ENCODE measurements at regions not wholly inside any gene's neighbourhood (a gene's known extent, or its start where the extent isn't known, plus 50 kb on each side); places are given as distances from the start of the nearest gene placed in this dataset.

- CTCF ChIA-PET (ENCODE audit: unreplicated experiment) = no interaction called here
- no TSS peak for BruUV-seq (replicated peaks)
- no peaks in the 10 kb centered on the region for H3K9me3 ChIP-seq (ENCODE audit: low read length)
- H3K4me1 ChIP-seq (ENCODE audit: insufficient read depth, low read length, poor library complexity, severe bottlenecking) = no peaks in the 10 kb centered on the region
- POLR2A ChIA-PET = no interaction called here
- intact Hi-C loops (cut with micrococcal nuclease; ENCODE audit: unreplicated experiment) = no loop called here
- H2AFZ ChIP-seq (ENCODE audit: low read length) = no peak overlapping the region
- H4K20me1 ChIP-seq (ENCODE audit: insufficient read depth, low read length) = no peaks in the 10 kb centered on the region
- no peaks in the 10 kb centered on the region for H3K79me2 ChIP-seq (ENCODE audit: insufficient read depth, low read depth, low read length)
- no peaks in the 10 kb centered on the region for H3K9me2 ChIP-seq (ENCODE audit: insufficient read depth, low read length)
- no peaks in the 10 kb centered on the region for H3K36me3 ChIP-seq (ENCODE audit: insufficient read depth, low read length)
- no peak overlapping the region for H3K4me3 ChIP-seq (ENCODE audit: low read depth, low read length, poor library complexity, severe bottlenecking)
- no peak for TF ChIP-seq EZH2phosphoT487 (IDR thresholded peaks at IDR 0.05; ENCODE audit: borderline replicate concordance, low read depth, low read length)
- TF ChIP-seq, protein P1, sequence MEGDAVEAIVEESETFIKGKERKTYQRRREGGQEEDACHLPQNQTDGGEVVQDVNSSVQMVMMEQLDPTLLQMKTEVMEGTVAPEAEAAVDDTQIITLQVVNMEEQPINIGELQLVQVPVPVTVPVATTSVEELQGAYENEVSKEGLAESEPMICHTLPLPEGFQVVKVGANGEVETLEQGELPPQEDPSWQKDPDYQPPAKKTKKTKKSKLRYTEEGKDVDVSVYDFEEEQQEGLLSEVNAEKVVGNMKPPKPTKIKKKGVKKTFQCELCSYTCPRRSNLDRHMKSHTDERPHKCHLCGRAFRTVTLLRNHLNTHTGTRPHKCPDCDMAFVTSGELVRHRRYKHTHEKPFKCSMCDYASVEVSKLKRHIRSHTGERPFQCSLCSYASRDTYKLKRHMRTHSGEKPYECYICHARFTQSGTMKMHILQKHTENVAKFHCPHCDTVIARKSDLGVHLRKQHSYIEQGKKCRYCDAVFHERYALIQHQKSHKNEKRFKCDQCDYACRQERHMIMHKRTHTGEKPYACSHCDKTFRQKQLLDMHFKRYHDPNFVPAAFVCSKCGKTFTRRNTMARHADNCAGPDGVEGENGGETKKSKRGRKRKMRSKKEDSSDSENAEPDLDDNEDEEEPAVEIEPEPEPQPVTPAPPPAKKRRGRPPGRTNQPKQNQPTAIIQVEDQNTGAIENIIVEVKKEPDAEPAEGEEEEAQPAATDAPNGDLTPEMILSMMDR (conservative IDR thresholded peaks at IDR 0.05; ENCODE audit: low read length) = no peak
- DNase-seq (ENCODE audit: low spot score) = no peak
- H3K27ac ChIP-seq (ENCODE audit: low read depth, low read length, poor library complexity, severe bottlenecking) = no peak overlapping the region
- H3K4me2 ChIP-seq (ENCODE audit: low read length) = no peak overlapping the region
Observed at GRCh38 chr1:194586302-194586701, 1399.9 kb upstream of the B3GALT2 start.

DNA sequence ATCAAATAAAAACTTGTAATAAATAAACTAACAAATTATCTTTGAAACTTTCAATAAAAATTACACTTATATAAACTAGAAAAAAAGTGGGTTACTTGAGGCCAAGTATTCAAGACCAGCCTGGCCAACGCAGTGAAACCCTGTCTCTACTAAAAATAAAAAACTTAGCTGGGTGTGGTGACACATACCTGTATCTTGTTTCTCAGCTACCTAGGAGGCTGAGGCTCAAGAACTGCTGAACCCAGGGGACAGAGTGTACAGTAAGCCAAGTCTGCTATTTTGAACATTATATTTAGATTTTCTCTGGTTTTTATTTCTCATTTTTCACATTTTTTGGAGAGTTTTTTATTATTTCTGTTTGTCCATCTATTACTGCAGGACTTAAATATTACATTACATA, 1397.6 kb upstream of the B3GALT2 start:
- Histone ChIP-seq H3K4me3 (ENCODE audit: low read depth, low read length, poor library complexity, severe bottlenecking) (no peak overlapping the region), H3K36me3 (ENCODE audit: insufficient read depth, low read length) (no peaks in the 10 kb centered on the region), H3K9me3 (ENCODE audit: low read length) (no peaks in the 10 kb centered on the region), H3K4me2 (ENCODE audit: low read length) (no peak overlapping the region), H3K9me2 (ENCODE audit: insufficient read depth, low read length) (no peaks in the 10 kb centered on the region), H3K79me2 (ENCODE audit: insufficient read depth, low read depth, low read length) (no peaks in the 10 kb centered on the region), H2AFZ (ENCODE audit: low read length) (no peak overlapping the region), H3K27ac (ENCODE audit: low read depth, low read length, poor library complexity, severe bottlenecking) (no peak overlapping the region), H3K4me1 (ENCODE audit: insufficient read depth, low read length, poor library complexity, severe bottlenecking) (no peaks in the 10 kb centered on the region), H4K20me1 (ENCODE audit: insufficient read depth, low read length) (no peaks in the 10 kb centered on the region)
- ChIA-PET POLR2A (interaction anchor here (0.8 kb wide), 1 partner anchor 8 kb away, joined by 3 read pairs; no protein-coding TSS in a partner anchor), CTCF (ENCODE audit: unreplicated experiment) (no interaction called here)
- BruUV-seq (replicated peaks) = no TSS peak
- no peak for DNase-seq (ENCODE audit: low spot score)
- no peak for TF ChIP-seq EZH2phosphoT487 (IDR thresholded peaks at IDR 0.05; ENCODE audit: borderline replicate concordance, low read depth, low read length)
- TF ChIP-seq, protein P1 (conservative IDR thresholded peaks at IDR 0.05; ENCODE audit: low read length) = no peak
- intact Hi-C loops (cut with micrococcal nuclease; ENCODE audit: unreplicated experiment) = no loop called here

DNA sequence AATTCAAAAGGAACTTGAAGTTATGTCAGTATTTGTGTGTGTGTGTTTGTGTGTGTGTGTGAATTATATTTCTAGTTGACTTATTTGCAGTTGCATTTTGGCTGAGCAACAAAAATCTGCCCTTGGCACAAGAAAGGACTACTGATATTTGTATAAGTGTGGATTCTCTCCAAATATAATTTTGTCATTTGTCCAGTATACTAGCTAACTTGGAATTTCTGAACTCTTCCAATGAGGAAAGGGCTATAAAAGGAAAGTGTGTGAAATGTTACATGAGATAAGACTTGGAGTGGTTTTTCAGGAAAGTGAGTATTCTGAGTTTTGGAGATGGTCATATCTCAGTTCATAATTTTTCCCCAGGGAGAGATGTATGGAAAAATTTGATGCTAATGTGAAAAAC, 1384.1 kb upstream of the B3GALT2 start:
- POLR2A ChIA-PET = no interaction called here
- Histone ChIP-seq H2AFZ (ENCODE audit: low read length) (no peak overlapping the region), H3K27ac (ENCODE audit: low read depth, low read length, poor library complexity, severe bottlenecking) (no peak overlapping the region), H3K4me2 (ENCODE audit: low read length) (no peak overlapping the region), H3K36me3 (ENCODE audit: insufficient read depth, low read length) (no peaks in the 10 kb centered on the region), H3K4me1 (ENCODE audit: insufficient read depth, low read length, poor library complexity, severe bottlenecking) (no peaks in the 10 kb centered on the region), H3K79me2 (ENCODE audit: insufficient read depth, low read depth, low read length) (no peaks in the 10 kb centered on the region), H3K9me2 (ENCODE audit: insufficient read depth, low read length) (no peaks in the 10 kb centered on the region), H4K20me1 (ENCODE audit: insufficient read depth, low read length) (no peaks in the 10 kb centered on the region), H3K4me3 (ENCODE audit: low read depth, low read length, poor library complexity, severe bottlenecking) (no peak overlapping the region), H3K9me3 (ENCODE audit: low read length) (no peaks in the 10 kb centered on the region)
- no peak for TF ChIP-seq EZH2phosphoT487 (IDR thresholded peaks at IDR 0.05; ENCODE audit: borderline replicate concordance, low read depth, low read length)
- TF ChIP-seq, protein P1 (conservative IDR thresholded peaks at IDR 0.05; ENCODE audit: low read length) = no peak
- no TSS peak for BruUV-seq (replicated peaks)
- intact Hi-C loops (cut with micrococcal nuclease; ENCODE audit: unreplicated experiment) = no loop called here
- DNase-seq (ENCODE audit: low spot score) = no peak
- CTCF ChIA-PET (ENCODE audit: unreplicated experiment) = no interaction called here
